ENCODE measurements at regions not wholly inside any gene's neighbourhood (a gene's known extent, or its start where the extent isn't known, plus 50 kb on each side); places are given as distances from the start of the nearest gene placed in this dataset.
A peak's percentile ranks its signal among the peaks of the same experiment; 100 is the strongest.
"Not testable (repeated sequence)": the region's sequence is repeated elsewhere in the genome, so short reads cannot be mapped to it uniquely, and the experiment has no call there.

GRCh38 chr10:61818251-61818650 is 83.2 kb upstream of the ARID5B start:
- not testable (repeated sequence) for FAIRE-seq

GRCh38 chr10:61819208-61819607 is 82.3 kb upstream of the ARID5B start:
- no peak for FAIRE-seq

GRCh38 chr10:61821153-61821552 is 80.3 kb upstream of the ARID5B start:
- FAIRE-seq = no peak

- no peak for FAIRE-seq
Measured at GRCh38 chr10:61821693-61822092, 79.8 kb upstream of the ARID5B start.

GRCh38 chr10:61822096-61822495 is 79.4 kb upstream of the ARID5B start:
- no peak for FAIRE-seq

- FAIRE-seq = no peak
Measured at GRCh38 chr10:61822781-61823230, 78.7 kb upstream of the ARID5B start.

GRCh38 chr10:61825001-61825400 is 76.5 kb upstream of the ARID5B start:
- no peak for FAIRE-seq

- no peak for FAIRE-seq
Measured at GRCh38 chr10:61825628-61826027, 75.9 kb upstream of the ARID5B start.

- FAIRE-seq = no peak
Measured at GRCh38 chr10:61828034-61828433, 73.5 kb upstream of the ARID5B start.

GRCh38 chr10:61828788-61829187 is 72.7 kb upstream of the ARID5B start:
- no peak for FAIRE-seq

- no peak for FAIRE-seq
Measured at GRCh38 chr10:61830072-61830845, 71.2 kb upstream of the ARID5B start.

- FAIRE-seq = no peak
Measured at GRCh38 chr10:61830846-61831273, 70.6 kb upstream of the ARID5B start.

GRCh38 chr10:61832866-61833481 is 68.5 kb upstream of the ARID5B start:
- no peak for FAIRE-seq

- FAIRE-seq = no peak
Measured at GRCh38 chr10:61834519-61834918, 67.0 kb upstream of the ARID5B start.

GRCh38 chr10:61835069-61835945 is 66.2 kb upstream of the ARID5B start:
- FAIRE-seq = peak; percentile 41

- FAIRE-seq = no peak
Measured at GRCh38 chr10:61835946-61836887, 65.3 kb upstream of the ARID5B start.

GRCh38 chr10:61836888-61837754 is 64.4 kb upstream of the ARID5B start:
- peak; percentile 60 for FAIRE-seq

GRCh38 chr10:61837755-61838171 is 63.7 kb upstream of the ARID5B start:
- FAIRE-seq = no peak

- no peak for FAIRE-seq
Measured at GRCh38 chr10:61839916-61840315, 61.6 kb upstream of the ARID5B start.

- FAIRE-seq = no peak
Measured at GRCh38 chr10:61840403-61840802, 61.1 kb upstream of the ARID5B start.

- no peak for FAIRE-seq
Measured at GRCh38 chr10:61841338-61841875, 60.1 kb upstream of the ARID5B start.
